SK-N-SH treated with all-trans-retinoic acid at 6 μM for 48 hours (cell line): ENCODE measurements at regions not wholly inside any gene's neighbourhood (a gene's known extent, or its start where the extent isn't known, plus 50 kb on each side); places are given as distances from the start of the nearest gene placed in this dataset.

ENCODE experiments used
- ARNTL ChIP-seq: fragments of 450-650 bp; formaldehyde crosslinking; IDR thresholded peaks from 2 replicates; pipeline ENCODE4 v1.5.0; 2020; ENCODE audit warnings: low read depth, mild to moderate bottlenecking, moderate library complexity, borderline replicate concordance
- GLIS3 ChIP-seq: fragments of 250-450 bp; sonication (Bioruptor Pico); IDR thresholded peaks from 2 replicates; pipeline ENCODE4 v1.5.0; 2020; ENCODE audit warnings: mild to moderate bottlenecking, moderate library complexity
- PPARA ChIP-seq: fragments of 250-450 bp; sonication (Bioruptor Pico); IDR thresholded peaks from 2 replicates; pipeline ENCODE4 v1.5.0; 2020; ENCODE audit warnings: mild to moderate bottlenecking, borderline replicate concordance
- TOX ChIP-seq: fragments of 250-450 bp; sonication (Bioruptor Pico); IDR thresholded peaks from 2 replicates; pipeline ENCODE4 v1.8.0; 2021; ENCODE audit warnings: mild to moderate bottlenecking, moderate library complexity, borderline replicate concordance
- ZFP30 ChIP-seq: fragments of 450-650 bp; formaldehyde crosslinking; IDR thresholded peaks from 2 replicates; pipeline ENCODE4 v1.5.0; 2022; ENCODE audit warnings: mild to moderate bottlenecking, moderate library complexity
- ZNF8 ChIP-seq: fragments of 450-650 bp; formaldehyde crosslinking; IDR thresholded peaks from 2 replicates; pipeline ENCODE4 v1.5.0; 2020; ENCODE audit warnings: mild to moderate bottlenecking, moderate library complexity
- TF ChIP-seq, protein P1 (sequence below): fragments of 250-450 bp; sonication (Bioruptor Pico); IDR thresholded peaks from 2 replicates; pipeline ENCODE4 v1.8.0; 2020; ENCODE audit warnings: mild to moderate bottlenecking, moderate library complexity, borderline replicate concordance
- TF ChIP-seq, protein P2 (sequence below): fragments of 250-450 bp; sonication (Bioruptor Pico); IDR thresholded peaks from 2 replicates; pipeline ENCODE4 v1.5.0; 2020; ENCODE audit warnings: mild to moderate bottlenecking, moderate library complexity

DNA sequence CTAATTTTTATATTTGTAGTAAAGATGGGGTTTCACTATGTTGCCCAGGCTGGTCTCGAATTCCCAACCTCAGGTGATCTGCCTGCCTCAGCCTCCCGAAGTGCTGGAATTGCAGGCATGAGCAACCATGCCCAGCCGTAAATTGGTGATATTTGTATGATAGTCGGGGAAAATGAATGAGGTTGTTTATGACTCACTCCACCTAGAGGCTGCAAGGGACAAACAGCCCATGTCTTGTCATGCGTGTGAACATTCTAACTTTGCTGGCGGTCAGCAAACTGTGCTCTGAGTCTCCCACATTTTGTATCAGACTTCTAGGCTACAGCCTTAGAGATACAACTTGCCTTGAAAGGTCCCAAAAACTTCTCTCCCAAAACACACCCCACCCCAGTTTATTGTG, 133.5 kb upstream of the DTNA start:
- TF ChIP-seq ZFP30 (no peak), ZNF8 (CRISPR knock-in tag) (no peak), PPARA (CRISPR knock-in tag) (no peak), TOX (CRISPR knock-in tag) (no peak), ARNTL (CRISPR knock-in tag) (no peak), GLIS3 (CRISPR knock-in tag) (no peak)
- TF ChIP-seq, protein P1, sequence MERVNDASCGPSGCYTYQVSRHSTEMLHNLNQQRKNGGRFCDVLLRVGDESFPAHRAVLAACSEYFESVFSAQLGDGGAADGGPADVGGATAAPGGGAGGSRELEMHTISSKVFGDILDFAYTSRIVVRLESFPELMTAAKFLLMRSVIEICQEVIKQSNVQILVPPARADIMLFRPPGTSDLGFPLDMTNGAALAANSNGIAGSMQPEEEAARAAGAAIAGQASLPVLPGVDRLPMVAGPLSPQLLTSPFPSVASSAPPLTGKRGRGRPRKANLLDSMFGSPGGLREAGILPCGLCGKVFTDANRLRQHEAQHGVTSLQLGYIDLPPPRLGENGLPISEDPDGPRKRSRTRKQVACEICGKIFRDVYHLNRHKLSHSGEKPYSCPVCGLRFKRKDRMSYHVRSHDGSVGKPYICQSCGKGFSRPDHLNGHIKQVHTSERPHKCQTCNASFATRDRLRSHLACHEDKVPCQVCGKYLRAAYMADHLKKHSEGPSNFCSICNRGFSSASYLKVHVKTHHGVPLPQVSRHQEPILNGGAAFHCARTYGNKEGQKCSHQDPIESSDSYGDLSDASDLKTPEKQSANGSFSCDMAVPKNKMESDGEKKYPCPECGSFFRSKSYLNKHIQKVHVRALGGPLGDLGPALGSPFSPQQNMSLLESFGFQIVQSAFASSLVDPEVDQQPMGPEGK (CRISPR knock-in tag), result no peak
- TF ChIP-seq, protein P2, sequence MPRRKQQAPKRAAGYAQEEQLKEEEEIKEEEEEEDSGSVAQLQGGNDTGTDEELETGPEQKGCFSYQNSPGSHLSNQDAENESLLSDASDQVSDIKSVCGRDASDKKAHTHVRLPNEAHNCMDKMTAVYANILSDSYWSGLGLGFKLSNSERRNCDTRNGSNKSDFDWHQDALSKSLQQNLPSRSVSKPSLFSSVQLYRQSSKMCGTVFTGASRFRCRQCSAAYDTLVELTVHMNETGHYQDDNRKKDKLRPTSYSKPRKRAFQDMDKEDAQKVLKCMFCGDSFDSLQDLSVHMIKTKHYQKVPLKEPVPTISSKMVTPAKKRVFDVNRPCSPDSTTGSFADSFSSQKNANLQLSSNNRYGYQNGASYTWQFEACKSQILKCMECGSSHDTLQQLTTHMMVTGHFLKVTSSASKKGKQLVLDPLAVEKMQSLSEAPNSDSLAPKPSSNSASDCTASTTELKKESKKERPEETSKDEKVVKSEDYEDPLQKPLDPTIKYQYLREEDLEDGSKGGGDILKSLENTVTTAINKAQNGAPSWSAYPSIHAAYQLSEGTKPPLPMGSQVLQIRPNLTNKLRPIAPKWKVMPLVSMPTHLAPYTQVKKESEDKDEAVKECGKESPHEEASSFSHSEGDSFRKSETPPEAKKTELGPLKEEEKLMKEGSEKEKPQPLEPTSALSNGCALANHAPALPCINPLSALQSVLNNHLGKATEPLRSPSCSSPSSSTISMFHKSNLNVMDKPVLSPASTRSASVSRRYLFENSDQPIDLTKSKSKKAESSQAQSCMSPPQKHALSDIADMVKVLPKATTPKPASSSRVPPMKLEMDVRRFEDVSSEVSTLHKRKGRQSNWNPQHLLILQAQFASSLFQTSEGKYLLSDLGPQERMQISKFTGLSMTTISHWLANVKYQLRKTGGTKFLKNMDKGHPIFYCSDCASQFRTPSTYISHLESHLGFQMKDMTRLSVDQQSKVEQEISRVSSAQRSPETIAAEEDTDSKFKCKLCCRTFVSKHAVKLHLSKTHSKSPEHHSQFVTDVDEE (CRISPR knock-in tag), result no peak
